SK-N-SH treated with all-trans-retinoic acid at 6 μM for 48 hours (cell line): ENCODE measurements at regions not wholly inside any gene's neighbourhood (a gene's known extent, or its start where the extent isn't known, plus 50 kb on each side); places are given as distances from the start of the nearest gene placed in this dataset.

ENCODE experiments used
- ARNTL ChIP-seq: fragments of 450-650 bp; formaldehyde crosslinking; IDR thresholded peaks from 2 replicates; pipeline ENCODE4 v1.5.0; 2020; ENCODE audit warnings: low read depth, mild to moderate bottlenecking, moderate library complexity, borderline replicate concordance
- OSR1 ChIP-seq: fragments of 250-450 bp; sonication (Bioruptor Pico); IDR thresholded peaks from 2 replicates; pipeline ENCODE4 v1.8.0; 2022; ENCODE audit warnings: moderate library complexity, mild to moderate bottlenecking, inconsistent platforms
- PPARA ChIP-seq: fragments of 250-450 bp; sonication (Bioruptor Pico); IDR thresholded peaks from 2 replicates; pipeline ENCODE4 v1.5.0; 2020; ENCODE audit warnings: mild to moderate bottlenecking, borderline replicate concordance
- RARB ChIP-seq: fragments of 250-450 bp; sonication (Bioruptor Pico); IDR thresholded peaks from 2 replicates; pipeline ENCODE4 v1.8.0; 2021; ENCODE audit warnings: mild to moderate bottlenecking, moderate library complexity
- SNAI2 ChIP-seq: fragments of 250-450 bp; sonication (Bioruptor Pico); IDR thresholded peaks from 2 replicates; pipeline ENCODE4 v1.5.0; 2020; ENCODE audit warnings: mild to moderate bottlenecking, moderate library complexity
- TCF4 ChIP-seq: fragments of 250-450 bp; sonication (Bioruptor Pico); IDR thresholded peaks from 2 replicates; pipeline ENCODE4 v1.8.0; 2021; ENCODE audit warnings: mild to moderate bottlenecking, moderate library complexity, borderline replicate concordance
- ZFP3 ChIP-seq: fragments of 250-450 bp; sonication (Bioruptor Pico); IDR thresholded peaks from 2 replicates; pipeline ENCODE4 v1.5.0; 2020; ENCODE audit warnings: mild to moderate bottlenecking, moderate library complexity
- ZNF565 ChIP-seq: fragments of 450-650 bp; formaldehyde crosslinking; conservative IDR thresholded peaks from 2 replicates; pipeline ENCODE4 v1.5.0; 2020; ENCODE audit warnings: low read depth, mild to moderate bottlenecking, moderate library complexity
- ZNF70 ChIP-seq: fragments of 450-650 bp; formaldehyde crosslinking; IDR thresholded peaks from 2 replicates; pipeline ENCODE4 v1.5.0; 2020; ENCODE audit warnings: mild to moderate bottlenecking, moderate library complexity
- ZNF8 ChIP-seq: fragments of 450-650 bp; formaldehyde crosslinking; IDR thresholded peaks from 2 replicates; pipeline ENCODE4 v1.5.0; 2020; ENCODE audit warnings: mild to moderate bottlenecking, moderate library complexity
- TF ChIP-seq, protein P1 (sequence below): fragments of 250-450 bp; sonication (Bioruptor Pico); IDR thresholded peaks from 2 replicates; pipeline ENCODE4 v1.5.0; 2020; ENCODE audit warnings: mild to moderate bottlenecking, moderate library complexity

DNA sequence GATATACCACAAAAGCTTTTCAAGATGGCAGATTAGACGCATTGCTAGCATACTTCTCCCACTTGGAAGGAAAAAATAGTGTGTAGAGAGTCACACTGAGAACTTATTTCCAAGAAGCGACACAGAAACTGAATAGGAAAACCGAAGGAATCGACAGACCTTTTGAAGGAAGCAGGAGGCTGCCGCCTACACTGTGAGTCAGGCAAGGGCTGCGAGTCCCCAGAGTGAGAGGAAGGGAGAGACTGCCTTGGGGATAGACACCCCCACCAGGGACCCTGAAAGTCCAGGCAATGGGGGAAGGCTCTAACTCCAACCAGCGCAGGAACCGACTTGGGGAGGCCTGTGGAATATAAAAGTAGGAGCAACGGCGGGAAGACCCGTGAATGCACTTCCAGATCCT is 53.7 kb upstream of the SIRPG start:
- TF ChIP-seq ZNF8 (CRISPR knock-in tag) (no peak), RARB (CRISPR knock-in tag) (no peak), ZNF70 (CRISPR knock-in tag) (no peak), TCF4 (CRISPR knock-in tag) (no peak), ARNTL (CRISPR knock-in tag) (no peak), SNAI2 (CRISPR knock-in tag) (no peak), ZFP3 (no peak), OSR1 (CRISPR knock-in tag) (no peak), PPARA (no peak), ZNF565 (no peak)
- TF ChIP-seq, protein P1, sequence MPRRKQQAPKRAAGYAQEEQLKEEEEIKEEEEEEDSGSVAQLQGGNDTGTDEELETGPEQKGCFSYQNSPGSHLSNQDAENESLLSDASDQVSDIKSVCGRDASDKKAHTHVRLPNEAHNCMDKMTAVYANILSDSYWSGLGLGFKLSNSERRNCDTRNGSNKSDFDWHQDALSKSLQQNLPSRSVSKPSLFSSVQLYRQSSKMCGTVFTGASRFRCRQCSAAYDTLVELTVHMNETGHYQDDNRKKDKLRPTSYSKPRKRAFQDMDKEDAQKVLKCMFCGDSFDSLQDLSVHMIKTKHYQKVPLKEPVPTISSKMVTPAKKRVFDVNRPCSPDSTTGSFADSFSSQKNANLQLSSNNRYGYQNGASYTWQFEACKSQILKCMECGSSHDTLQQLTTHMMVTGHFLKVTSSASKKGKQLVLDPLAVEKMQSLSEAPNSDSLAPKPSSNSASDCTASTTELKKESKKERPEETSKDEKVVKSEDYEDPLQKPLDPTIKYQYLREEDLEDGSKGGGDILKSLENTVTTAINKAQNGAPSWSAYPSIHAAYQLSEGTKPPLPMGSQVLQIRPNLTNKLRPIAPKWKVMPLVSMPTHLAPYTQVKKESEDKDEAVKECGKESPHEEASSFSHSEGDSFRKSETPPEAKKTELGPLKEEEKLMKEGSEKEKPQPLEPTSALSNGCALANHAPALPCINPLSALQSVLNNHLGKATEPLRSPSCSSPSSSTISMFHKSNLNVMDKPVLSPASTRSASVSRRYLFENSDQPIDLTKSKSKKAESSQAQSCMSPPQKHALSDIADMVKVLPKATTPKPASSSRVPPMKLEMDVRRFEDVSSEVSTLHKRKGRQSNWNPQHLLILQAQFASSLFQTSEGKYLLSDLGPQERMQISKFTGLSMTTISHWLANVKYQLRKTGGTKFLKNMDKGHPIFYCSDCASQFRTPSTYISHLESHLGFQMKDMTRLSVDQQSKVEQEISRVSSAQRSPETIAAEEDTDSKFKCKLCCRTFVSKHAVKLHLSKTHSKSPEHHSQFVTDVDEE (CRISPR knock-in tag) = no peak
